B cell (primary cell): ENCODE measurements at regions not wholly inside any gene's neighbourhood (a gene's known extent, or its start where the extent isn't known, plus 50 kb on each side); places are given as distances from the start of the nearest gene placed in this dataset.

ENCODE experiments used
- ATAC-seq: fragments of 200-7000 bp; cut with Tn5 transposase; one replicate; pipeline ENCODE4 v1.10.0; 2021; ENCODE audit warnings: low read depth, mild to moderate bottlenecking, moderate number of reproducible peaks, moderate library complexity
- CTCF ChIA-PET: fragments of 350-600 bp; sonication (Branson Sonifier 250); formaldehyde crosslinking; loops from one replicate; lab custom pipeline; 2021; ENCODE audit warnings: antibody characterized with exemption, inconsistent platforms; lab: Charles Lee
- POLR2A ChIA-PET: fragments of 350-600 bp; sonication (Branson Sonifier 250); formaldehyde crosslinking; loops from one replicate; lab custom pipeline; 2021; ENCODE audit warnings: antibody characterized with exemption; lab: Charles Lee
- DNase-seq: peaks from one replicate; pipeline ENCODE4 v3.0.0; 2013
- H2AFZ ChIP-seq: 2 replicates; pipeline ENCODE4 v1.6.1; 2012; ENCODE audit warnings: mild to moderate bottlenecking, low read depth, low read length; ENCODE audit not compliant: insufficient read depth, poor library complexity, severe bottlenecking
- H3K27ac ChIP-seq, 2 donors: 1 replicate in 1 of 2; 2 replicates in 1 of 2; pipeline ENCODE4 v1.5.1; 2012 to 2013; ENCODE audit warnings: low read length in 2 of 2, mild to moderate bottlenecking in 2 of 2, moderate library complexity in 1 of 2
- H3K27me3 ChIP-seq, 4 experiments: fragments of 200-600 bp in 1 of 4; sonication (generic) in 1 of 4; replicated peaks in 1 of 4; 1 replicate in 2 of 4; 2 replicates in 2 of 4; pipeline versions ENCODE4 v1.6.1 to v1.7.0; 2013 to 2016; ENCODE audit warnings: low read length in 3 of 4, mild to moderate bottlenecking in 2 of 4, mixed read lengths in 1 of 4, moderate library complexity in 1 of 4; ENCODE audit not compliant: insufficient read depth in 4 of 4, control insufficient read depth in 3 of 4; ENCODE audit errors: control extremely low read depth in 1 of 4
- H3K36me3 ChIP-seq, 2 experiments: replicated peaks in 1 of 2; 1 replicate in 1 of 2; 2 replicates in 1 of 2; pipeline versions ENCODE4 v1.6.1 to v1.7.1; 2013; ENCODE audit warnings: low read length in 1 of 2; ENCODE audit not compliant: insufficient read depth in 2 of 2, control insufficient read depth in 1 of 2; ENCODE audit errors: control extremely low read depth in 1 of 2, extremely low read depth in 1 of 2
- H3K4me1 ChIP-seq, 2 donors: fragments of 200-600 bp in 1 of 2; sonication (generic) in 1 of 2; 1 replicate in 1 of 2; 2 replicates in 1 of 2; pipeline versions ENCODE4 v1.5.1 to v1.6.1; 2013 to 2017; ENCODE audit warnings: low read length in 2 of 2; ENCODE audit not compliant: control insufficient read depth in 2 of 2, insufficient read depth in 2 of 2
- H3K4me2 ChIP-seq: replicated peaks from 2 replicates; pipeline ENCODE3; 2012; ENCODE audit warnings: mild to moderate bottlenecking, low read depth, low read length; ENCODE audit not compliant: poor library complexity, severe bottlenecking
- H3K4me3 ChIP-seq, 5 experiments: fragments of 200-600 bp in 1 of 5; sonication (generic) in 1 of 5; 1 replicate in 3 of 5; 2 replicates in 2 of 5; pipeline versions ENCODE4 v1.5.1 to v1.7.0; 2011 to 2016; ENCODE audit warnings: low read length in 4 of 5, mild to moderate bottlenecking in 4 of 5, low read depth in 2 of 5, control low read depth in 1 of 5, moderate library complexity in 1 of 5; ENCODE audit not compliant: insufficient read depth in 1 of 5; ENCODE audit errors: control extremely low read depth in 1 of 5, extremely low read depth in 1 of 5
- H3K79me2 ChIP-seq: fragments of 200-600 bp; sonication (generic); one replicate; pipeline ENCODE4 v1.6.0; 2016; ENCODE audit warnings: low read length; ENCODE audit not compliant: control insufficient read depth, insufficient read depth
- H3K9ac ChIP-seq: fragments of 200-600 bp; sonication (generic); 2 replicates; pipeline ENCODE4 v1.6.1; 2017; ENCODE audit warnings: mild to moderate bottlenecking, low read length, moderate library complexity
- H3K9me3 ChIP-seq, 3 donors: one replicate each; pipeline versions ENCODE4 v1.6.1 to v1.7.1; 2013; ENCODE audit warnings: low read length in 2 of 3; ENCODE audit not compliant: control insufficient read depth in 2 of 3, insufficient read depth in 1 of 3; ENCODE audit errors: control extremely low read depth in 1 of 3
- H4K20me1 ChIP-seq: 2 replicates; pipeline ENCODE4 v1.6.0; 2012; ENCODE audit warnings: mild to moderate bottlenecking, low read length; ENCODE audit not compliant: insufficient read depth, control insufficient read depth, poor library complexity, severe bottlenecking
- H3K27ac Mint-ChIP-seq: one replicate; pipeline ENCODE4 v1.8.0; 2021; ENCODE audit warnings: mixed read lengths
- H3K27me3 Mint-ChIP-seq: one replicate; pipeline ENCODE4 v1.8.0; 2021; ENCODE audit warnings: mixed read lengths
- H3K4me1 Mint-ChIP-seq: one replicate; pipeline ENCODE4 v1.8.0; 2021; ENCODE audit warnings: mixed read lengths
- H3K4me3 Mint-ChIP-seq: one replicate; pipeline ENCODE4 v1.8.0; 2021; ENCODE audit warnings: mixed read lengths
- H3K9me3 Mint-ChIP-seq: one replicate; pipeline ENCODE4 v1.8.0; 2022; ENCODE audit warnings: mixed read lengths; ENCODE audit not compliant: insufficient read depth
- CTCF ChIP-seq: fragments of 200-600 bp; IDR thresholded peaks from one replicate; pipeline ENCODE4 v1.8.0; 2022; ENCODE audit warnings: antibody characterized with exemption, mild to moderate bottlenecking
- EZH2 ChIP-seq: IDR thresholded peaks from 2 replicates; pipeline ENCODE4 v1.6.1; 2012; ENCODE audit warnings: borderline replicate concordance, low read depth, mild to moderate bottlenecking, moderate library complexity, low read length; ENCODE audit not compliant: insufficient read depth, poor library complexity, severe bottlenecking
- WGBS: methylation state at CpG from one replicate; pipeline ENCODE4 v1.1.5; 2013; ENCODE audit warnings: missing lambda C conversion rate; ENCODE audit not compliant: insufficient coverage; 5-methylcytosine and 5-hydroxymethylcytosine counted together
- intact Hi-C: fragments of 100-400 bp; cut with micrococcal nuclease; formaldehyde crosslinking; loops from one replicate; pipeline ENCODE4 v1.10.0; 2022

GRCh38 chr6:54595844-54596243, 250.7 kb upstream of the FAM83B start:
- no peak overlapping the region for H3K4me2 ChIP-seq
- no peak overlapping the region for H3K27ac ChIP-seq
- ATAC-seq (no peak), DNase-seq (no peak)
- peaks cover 0 to 3% (median 0%) of the 10 kb centered on the region in 3 donors for H3K9me3 ChIP-seq
- H3K9me3 Mint-ChIP-seq = peaks cover 3% of the 10 kb centered on the region
- WGBS = no CpG with 5 or more reads among the region's 3 CpGs
- TF ChIP-seq CTCF (no peak), EZH2 (no peak)
- no peaks in the 10 kb centered on the region for H3K36me3 ChIP-seq
- no peak overlapping the region for H3K4me3 Mint-ChIP-seq
- POLR2A ChIA-PET = no interaction called here
- no peaks in the 10 kb centered on the region for H3K27me3 ChIP-seq
- no peak overlapping the region for H3K9ac ChIP-seq
- no peaks in the 10 kb centered on the region for H3K4me1 Mint-ChIP-seq
- H2AFZ ChIP-seq = no peak overlapping the region
- H3K4me1 ChIP-seq = no peaks in the 10 kb centered on the region
- CTCF ChIA-PET = no interaction called here
- no peaks in the 10 kb centered on the region for H4K20me1 ChIP-seq
- H3K79me2 ChIP-seq = no peaks in the 10 kb centered on the region
- no peak overlapping the region for H3K4me3 ChIP-seq
- intact Hi-C loops = no loop called here
- H3K27me3 Mint-ChIP-seq = no peaks in the 10 kb centered on the region
- no peak overlapping the region for H3K27ac Mint-ChIP-seq

- Histone ChIP-seq H3K4me1 (no peaks in the 10 kb centered on the region), H3K9me3 (peaks cover 0 to under 1% (median 0%) of the 10 kb centered on the region in 3 donors), H3K4me3 (no peak overlapping the region), H3K9ac (no peak overlapping the region), H3K36me3 (no peaks in the 10 kb centered on the region), H3K27me3 (no peaks in the 10 kb centered on the region), H3K27ac (no peak overlapping the region), H4K20me1 (no peaks in the 10 kb centered on the region), H2AFZ (no peak overlapping the region), H3K79me2 (no peaks in the 10 kb centered on the region), H3K4me2 (no peak overlapping the region)
- ATAC-seq = no peak
- H3K4me1 Mint-ChIP-seq = no peaks in the 10 kb centered on the region
- peaks cover 3% of the 10 kb centered on the region for H3K9me3 Mint-ChIP-seq
- ChIA-PET POLR2A (no interaction called here), CTCF (no interaction called here)
- intact Hi-C loops = no loop called here
- no peak for TF ChIP-seq EZH2
- TF ChIP-seq CTCF = no peak
- no peak for DNase-seq
- no CpG with 5 or more reads among the region's 5 CpGs for WGBS
- no peaks in the 10 kb centered on the region for H3K27me3 Mint-ChIP-seq
- H3K27ac Mint-ChIP-seq = no peak overlapping the region
- H3K4me3 Mint-ChIP-seq = no peak overlapping the region
Measured at GRCh38 chr6:54598787-54599313, 247.7 kb upstream of the FAM83B start.
